ENCODE measurements at regions not wholly inside any gene's neighbourhood (a gene's known extent, or its start where the extent isn't known, plus 50 kb on each side); places are given as distances from the start of the nearest gene placed in this dataset.
"Not testable (repeated sequence)": the region's sequence is repeated elsewhere in the genome, so short reads cannot be mapped to it uniquely, and the experiment has no call there.

- no peak overlapping the region for H3K27ac Mint-ChIP-seq
- H3K4me1 Mint-ChIP-seq (ENCODE audit: low read depth), result no peaks in the 10 kb centered on the region
- intact Hi-C loops (cut with micrococcal nuclease), result no loop called here
- no peaks in the 10 kb centered on the region for H3K36me3 Mint-ChIP-seq (ENCODE audit: low read depth)
- H3K9me3 Mint-ChIP-seq, result no peaks in the 10 kb centered on the region
- H3K4me3 Mint-ChIP-seq, result no peak overlapping the region
- H3K27me3 Mint-ChIP-seq, result peaks cover 10% of the 10 kb centered on the region
Measured at GRCh38 chr5:174556756-174557155, 167.6 kb upstream of the MSX2 start.

GRCh38 chr5:174558190-174558589 lies 166.2 kb upstream of the MSX2 start:
- H3K4me1 Mint-ChIP-seq (ENCODE audit: low read depth), result no peaks in the 10 kb centered on the region
- no peak overlapping the region for H3K4me3 Mint-ChIP-seq
- H3K27me3 Mint-ChIP-seq, result peaks cover 7% of the 10 kb centered on the region
- no peaks in the 10 kb centered on the region for H3K9me3 Mint-ChIP-seq
- intact Hi-C loops (cut with micrococcal nuclease), result no loop called here
- no peaks in the 10 kb centered on the region for H3K36me3 Mint-ChIP-seq (ENCODE audit: low read depth)
- H3K27ac Mint-ChIP-seq, result no peak overlapping the region

GRCh38 chr5:174559141-174559540 lies 165.2 kb upstream of the MSX2 start:
- H3K36me3 Mint-ChIP-seq (ENCODE audit: low read depth), result no peaks in the 10 kb centered on the region
- no peaks in the 10 kb centered on the region for H3K9me3 Mint-ChIP-seq
- H3K27ac Mint-ChIP-seq, result no peak overlapping the region
- H3K4me1 Mint-ChIP-seq (ENCODE audit: low read depth), result no peaks in the 10 kb centered on the region
- H3K27me3 Mint-ChIP-seq, result peaks cover 7% of the 10 kb centered on the region
- H3K4me3 Mint-ChIP-seq, result no peak overlapping the region
- intact Hi-C loops (cut with micrococcal nuclease), result no loop called here

DNA sequence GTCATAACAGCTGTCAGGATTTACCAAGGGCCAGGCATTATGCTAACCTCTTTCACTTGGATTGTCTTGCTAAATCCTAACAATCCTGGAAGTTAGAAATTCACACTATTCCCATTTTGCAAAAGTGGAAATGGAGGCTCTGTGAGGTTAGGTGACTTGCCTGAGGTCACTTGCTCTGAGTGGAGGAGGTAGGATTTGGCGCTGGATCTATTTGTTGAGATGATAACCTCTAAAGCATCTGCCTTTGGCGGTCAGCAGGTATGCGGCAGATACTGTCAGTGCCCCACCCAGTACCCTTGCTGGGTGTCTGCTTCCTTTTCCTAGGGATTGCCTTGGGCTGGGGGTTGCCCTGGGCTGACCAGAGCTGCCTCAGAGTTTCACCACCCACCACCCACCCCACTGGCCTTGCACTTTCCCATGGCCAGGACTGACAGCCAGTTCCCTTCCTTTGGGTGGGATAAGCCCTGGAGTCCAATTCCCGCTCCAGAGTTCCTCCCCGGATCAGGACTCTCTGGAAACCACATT lies 164.8 kb upstream of the MSX2 start:
- intact Hi-C loops (cut with micrococcal nuclease), result no loop called here
- Mint-ChIP-seq H3K36me3 (ENCODE audit: low read depth) (no peaks in the 10 kb centered on the region), H3K4me1 (ENCODE audit: low read depth) (no peaks in the 10 kb centered on the region), H3K9me3 (no peaks in the 10 kb centered on the region), H3K27ac (no peak overlapping the region), H3K27me3 (peaks cover 9% of the 10 kb centered on the region), H3K4me3 (no peak overlapping the region)

DNA sequence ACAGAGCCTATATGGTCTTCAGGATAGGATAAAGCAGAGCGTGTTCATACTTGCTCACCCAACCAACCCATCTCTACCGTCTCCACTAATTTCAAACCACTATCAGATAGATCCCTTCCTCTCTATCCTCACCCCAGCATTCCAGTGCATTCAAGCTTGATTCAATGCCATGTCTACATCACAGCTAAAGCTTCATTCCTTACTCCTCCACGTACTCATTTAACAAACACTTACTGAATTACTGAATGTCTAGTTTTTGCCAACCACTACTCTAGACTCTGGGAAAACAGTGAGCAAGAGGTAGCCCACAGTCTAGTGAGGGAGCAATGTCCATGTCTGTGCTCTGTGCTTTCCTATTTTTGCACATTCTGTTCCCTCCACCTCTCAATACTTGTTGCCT lies 163.5 kb upstream of the MSX2 start:
- H3K4me1 Mint-ChIP-seq (ENCODE audit: low read depth), result no peaks in the 10 kb centered on the region
- H3K9me3 Mint-ChIP-seq, result no peaks in the 10 kb centered on the region
- H3K36me3 Mint-ChIP-seq (ENCODE audit: low read depth), result no peaks in the 10 kb centered on the region
- intact Hi-C loops (cut with micrococcal nuclease), result no loop called here
- H3K4me3 Mint-ChIP-seq, result no peak overlapping the region
- H3K27me3 Mint-ChIP-seq, result peaks cover 9% of the 10 kb centered on the region
- no peak overlapping the region for H3K27ac Mint-ChIP-seq

DNA sequence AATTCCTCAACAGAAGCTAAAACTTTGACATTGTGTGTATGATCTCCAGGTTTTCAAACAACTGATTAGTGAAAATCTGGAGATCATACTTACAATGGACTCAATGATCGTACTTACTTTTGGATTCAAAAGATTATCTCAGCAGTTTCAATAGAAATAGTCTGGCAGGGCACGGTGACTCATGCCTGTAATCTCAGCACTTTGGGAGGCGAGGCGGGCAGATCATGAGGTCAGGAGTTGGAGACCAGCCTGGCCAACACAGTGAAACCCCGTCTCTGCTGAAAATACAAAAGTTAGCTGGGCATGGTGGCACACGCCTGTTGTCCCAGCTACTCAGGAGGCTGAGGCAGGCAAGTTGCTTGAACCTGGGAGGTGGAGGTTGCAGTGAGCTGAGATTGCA lies 161.3 kb upstream of the MSX2 start:
- H3K27ac Mint-ChIP-seq; H3K4me3 Mint-ChIP-seq; H3K36me3 Mint-ChIP-seq (ENCODE audit: low read depth); H3K27me3 Mint-ChIP-seq; H3K9me3 Mint-ChIP-seq; H3K4me1 Mint-ChIP-seq (ENCODE audit: low read depth); intact Hi-C loops (cut with micrococcal nuclease): not testable (repeated sequence)

GRCh38 chr5:174563899-174564298 lies 160.5 kb upstream of the MSX2 start:
- intact Hi-C loops (cut with micrococcal nuclease), result no loop called here
- no peaks in the 10 kb centered on the region for H3K9me3 Mint-ChIP-seq
- H3K4me1 Mint-ChIP-seq (ENCODE audit: low read depth), result no peaks in the 10 kb centered on the region
- H3K27me3 Mint-ChIP-seq, result peaks cover 8% of the 10 kb centered on the region
- no peaks in the 10 kb centered on the region for H3K36me3 Mint-ChIP-seq (ENCODE audit: low read depth)
- no peak overlapping the region for H3K4me3 Mint-ChIP-seq
- no peak overlapping the region for H3K27ac Mint-ChIP-seq

GRCh38 chr5:174567506-174568141 lies 156.8 kb upstream of the MSX2 start:
- peaks cover 3% of the 10 kb centered on the region for H3K27me3 Mint-ChIP-seq

GRCh38 chr5:174570662-174571061 lies 153.7 kb upstream of the MSX2 start:
- Mint-ChIP-seq H3K27me3 (peaks cover 8% of the 10 kb centered on the region), H3K27ac (no peak overlapping the region), H3K9me3 (no peaks in the 10 kb centered on the region), H3K4me1 (ENCODE audit: low read depth) (no peaks in the 10 kb centered on the region), H3K4me3 (no peak overlapping the region), H3K36me3 (ENCODE audit: low read depth) (no peaks in the 10 kb centered on the region)
- intact Hi-C loops (cut with micrococcal nuclease), result no loop called here

More at GRCh38 chr5:174567506-174568141, 156.8 kb upstream of the MSX2 start:
- H3K4me3 Mint-ChIP-seq, result no peak overlapping the region
- H3K36me3 Mint-ChIP-seq (ENCODE audit: low read depth), result no peaks in the 10 kb centered on the region
- H3K27ac Mint-ChIP-seq, result no peak overlapping the region
- no peaks in the 10 kb centered on the region for H3K9me3 Mint-ChIP-seq
- H3K4me1 Mint-ChIP-seq (ENCODE audit: low read depth), result no peaks in the 10 kb centered on the region
- intact Hi-C loops (cut with micrococcal nuclease), result no loop called here

DNA sequence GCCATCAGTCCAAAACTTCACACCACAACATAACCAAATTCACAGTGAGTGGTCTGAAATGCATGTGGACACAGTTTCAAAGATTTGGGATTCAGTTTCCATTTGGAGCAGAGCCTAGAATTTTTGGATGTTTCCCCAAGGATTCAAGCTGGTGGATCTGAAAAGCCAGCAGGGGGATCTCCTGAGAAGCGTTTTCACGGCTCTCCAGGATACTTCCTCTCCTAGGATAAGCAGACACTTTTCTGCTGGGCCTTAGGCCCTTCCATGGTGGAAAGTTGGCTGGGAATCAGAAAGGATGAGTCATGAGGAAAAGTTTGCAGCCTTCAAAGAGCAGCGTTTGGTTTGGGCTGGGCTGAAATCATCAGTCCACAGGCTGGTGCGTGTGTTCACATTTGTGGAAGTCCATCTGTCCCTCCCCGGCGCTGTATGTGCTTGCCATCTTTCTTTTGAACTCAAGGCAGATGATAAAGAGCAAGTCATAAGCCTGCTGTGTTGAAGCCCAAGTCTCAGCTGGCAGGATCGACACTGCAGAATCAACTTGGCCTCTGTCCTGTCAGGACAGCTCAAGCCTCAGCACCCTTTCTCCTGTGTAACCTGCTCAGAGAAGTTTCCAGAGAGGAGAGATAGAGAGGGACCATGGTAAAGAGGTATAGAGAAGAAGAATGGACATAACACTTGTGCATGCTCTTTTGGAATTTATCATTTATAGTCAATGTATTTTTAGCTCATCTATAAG lies 152.6 kb upstream of the MSX2 start:
- intact Hi-C loops (cut with micrococcal nuclease), result no loop called here
- H3K36me3 Mint-ChIP-seq (ENCODE audit: low read depth), result no peaks in the 10 kb centered on the region
- no peaks in the 10 kb centered on the region for H3K9me3 Mint-ChIP-seq
- H3K27ac Mint-ChIP-seq, result no peak overlapping the region
- no peak overlapping the region for H3K4me3 Mint-ChIP-seq
- H3K27me3 Mint-ChIP-seq, result peaks cover 8% of the 10 kb centered on the region
- no peaks in the 10 kb centered on the region for H3K4me1 Mint-ChIP-seq (ENCODE audit: low read depth)

- no peak overlapping the region for H3K27ac Mint-ChIP-seq
- H3K4me1 Mint-ChIP-seq (ENCODE audit: low read depth), result no peaks in the 10 kb centered on the region
- no peaks in the 10 kb centered on the region for H3K36me3 Mint-ChIP-seq (ENCODE audit: low read depth)
- H3K9me3 Mint-ChIP-seq, result no peaks in the 10 kb centered on the region
- H3K4me3 Mint-ChIP-seq, result no peak overlapping the region
- intact Hi-C loops (cut with micrococcal nuclease), result no loop called here
- H3K27me3 Mint-ChIP-seq, result peaks cover 8% of the 10 kb centered on the region
Measured at GRCh38 chr5:174572591-174572990, 151.8 kb upstream of the MSX2 start.

DNA sequence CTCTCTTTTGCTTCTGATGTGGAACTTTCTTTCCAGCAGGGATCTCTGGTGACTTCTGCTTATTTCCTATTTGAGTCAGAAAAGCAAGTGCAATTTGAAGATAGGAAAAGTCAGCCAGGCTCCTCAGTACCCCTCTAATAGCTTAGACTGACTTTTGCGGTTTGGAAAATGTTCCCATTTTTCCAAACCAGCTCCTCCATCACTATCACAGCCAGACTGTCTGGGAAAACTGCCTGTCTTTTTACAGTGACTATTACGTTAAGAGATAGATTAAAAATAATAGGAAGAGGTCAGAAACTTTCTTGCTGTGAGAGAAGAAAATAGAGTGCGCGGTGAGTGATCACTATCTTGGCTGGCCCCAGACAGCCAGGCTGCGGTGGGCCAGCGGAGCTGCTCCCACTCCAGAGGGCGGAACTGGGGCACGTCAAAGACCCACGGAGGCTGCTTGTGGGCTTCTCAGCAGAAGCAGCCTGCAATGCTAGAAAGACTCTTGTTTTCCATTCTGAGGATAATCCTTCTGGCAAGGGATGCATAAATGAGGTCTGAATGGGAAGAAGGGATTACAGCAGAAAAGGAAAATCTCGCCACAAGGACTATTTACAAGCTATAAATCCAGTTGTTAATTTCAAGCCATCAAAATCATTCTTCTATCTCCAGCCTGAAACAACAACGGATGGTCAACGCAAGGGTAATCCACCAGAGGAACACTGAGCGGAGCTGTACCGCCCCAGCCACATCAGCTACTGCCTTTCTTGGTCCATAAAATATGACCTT lies 151.0 kb upstream of the MSX2 start:
- no peaks in the 10 kb centered on the region for H3K36me3 Mint-ChIP-seq (ENCODE audit: low read depth)
- H3K27ac Mint-ChIP-seq, result no peak overlapping the region
- peaks cover 8% of the 10 kb centered on the region for H3K27me3 Mint-ChIP-seq
- intact Hi-C loops (cut with micrococcal nuclease), result no loop called here
- H3K9me3 Mint-ChIP-seq, result no peaks in the 10 kb centered on the region
- H3K4me3 Mint-ChIP-seq, result no peak overlapping the region
- H3K4me1 Mint-ChIP-seq (ENCODE audit: low read depth), result no peaks in the 10 kb centered on the region

- Mint-ChIP-seq H3K36me3 (ENCODE audit: low read depth) (no peaks in the 10 kb centered on the region), H3K4me1 (ENCODE audit: low read depth) (no peaks in the 10 kb centered on the region), H3K4me3 (no peak overlapping the region), H3K27me3 (peaks cover 8% of the 10 kb centered on the region), H3K27ac (no peak overlapping the region), H3K9me3 (no peaks in the 10 kb centered on the region)
- intact Hi-C loops (cut with micrococcal nuclease), result no loop called here
Measured at GRCh38 chr5:174575043-174575442, 149.3 kb upstream of the MSX2 start.

- H3K9me3 Mint-ChIP-seq, result no peaks in the 10 kb centered on the region
- H3K4me3 Mint-ChIP-seq, result no peak overlapping the region
- H3K36me3 Mint-ChIP-seq (ENCODE audit: low read depth), result no peaks in the 10 kb centered on the region
- no peaks in the 10 kb centered on the region for H3K4me1 Mint-ChIP-seq (ENCODE audit: low read depth)
- intact Hi-C loops (cut with micrococcal nuclease), result no loop called here
- peaks cover 10% of the 10 kb centered on the region for H3K27me3 Mint-ChIP-seq
- H3K27ac Mint-ChIP-seq, result no peak overlapping the region
Measured at GRCh38 chr5:174576042-174576441, 148.3 kb upstream of the MSX2 start.

Data from dendritic cell treated with granulocyte-macrophage colony-stimulating factor and Interleukin-4, amounts not matched to agents 40 ng/mL and 50 ng/mL, for 4 days (primary cell).